Common myeloid progenitor, CD34-positive (primary cell): ENCODE measurements at regions not wholly inside any gene's neighbourhood (a gene's known extent, or its start where the extent isn't known, plus 50 kb on each side); places are given as distances from the start of the nearest gene placed in this dataset.
"Not testable (repeated sequence)": the region's sequence is repeated elsewhere in the genome, so short reads cannot be mapped to it uniquely, and the experiment has no call there.

Source experiments
- CTCF ChIA-PET: fragments of 350-600 bp; sonication (Branson Sonifier 250); formaldehyde crosslinking; loops from one replicate; lab custom pipeline; 2021; ENCODE audit warnings: antibody characterized with exemption; lab: Charles Lee
- POLR2A ChIA-PET: fragments of 350-600 bp; sonication (Branson Sonifier 250); formaldehyde crosslinking; loops from one replicate; lab custom pipeline; 2021; ENCODE audit warnings: antibody characterized with exemption; lab: Charles Lee
- DNase-seq, 3 donors: peaks; one replicate each; pipeline versions ENCODE4 v3.0.0 to v3.0.0-alpha.2; 2013
- H3K27ac ChIP-seq, 2 experiments: 1 replicate in 1 of 2; 2 replicates in 1 of 2; pipeline ENCODE4 v1.7.0; 2013; ENCODE audit warnings: inconsistent platforms in 2 of 2, low read length in 2 of 2, mild to moderate bottlenecking in 2 of 2, low read depth in 1 of 2, moderate library complexity in 1 of 2; ENCODE audit not compliant: severe bottlenecking in 2 of 2, insufficient read depth in 1 of 2, poor library complexity in 1 of 2
- H3K27me3 ChIP-seq, 5 experiments: replicated peaks in 2 of 5; 1 replicate in 3 of 5; 2 replicates in 2 of 5; pipeline versions ENCODE4 v1.6.1 to v1.7.0; 2013; ENCODE audit warnings: low read length in 4 of 5, mild to moderate bottlenecking in 2 of 5, moderate library complexity in 2 of 5, inconsistent platforms in 1 of 5; ENCODE audit not compliant: insufficient read depth in 5 of 5, control insufficient read depth in 4 of 5
- H3K36me3 ChIP-seq, 4 experiments: 1 replicate in 2 of 4; 2 replicates in 2 of 4; pipeline versions ENCODE4 v1.6.1 to v1.7.0; 2013; ENCODE audit warnings: low read length in 3 of 4, control low read depth in 1 of 4, mild to moderate bottlenecking in 1 of 4; ENCODE audit not compliant: control insufficient read depth in 4 of 4, insufficient read depth in 4 of 4
- H3K4me1 ChIP-seq, 4 experiments: 1 replicate in 3 of 4; 2 replicates in 1 of 4; pipeline versions ENCODE4 v1.6.1 to v1.7.1; 2013; ENCODE audit warnings: low read length in 3 of 4, mild to moderate bottlenecking in 3 of 4, control low read depth in 1 of 4, inconsistent platforms in 1 of 4, moderate library complexity in 1 of 4; ENCODE audit not compliant: control insufficient read depth in 4 of 4, insufficient read depth in 4 of 4; ENCODE audit errors: control extremely low read depth in 1 of 4
- H3K4me3 ChIP-seq, 7 experiments: 1 replicate in 4 of 7; 2 replicates in 3 of 7; pipeline versions ENCODE4 v1.5.1 to v1.7.0; 2013; ENCODE audit warnings: mild to moderate bottlenecking in 7 of 7, low read length in 6 of 7, moderate library complexity in 6 of 7, inconsistent platforms in 2 of 7, low read depth in 2 of 7, control low read depth in 1 of 7; ENCODE audit not compliant: insufficient read depth in 4 of 7, control insufficient read depth in 1 of 7; ENCODE audit errors: extremely low read depth in 1 of 7
- H3K9me3 ChIP-seq, 5 experiments: 1 replicate in 4 of 5; 2 replicates in 1 of 5; pipeline versions ENCODE4 v1.6.1 to v1.7.1; 2013; ENCODE audit warnings: low read length in 4 of 5, mild to moderate bottlenecking in 2 of 5, inconsistent platforms in 1 of 5, low read depth in 1 of 5, moderate library complexity in 1 of 5; ENCODE audit not compliant: control insufficient read depth in 4 of 5, insufficient read depth in 2 of 5; ENCODE audit errors: control extremely low read depth in 1 of 5
- WGBS: methylation state at CpG from one replicate; pipeline ENCODE4 v1.1.5; 2013; ENCODE audit not compliant: insufficient coverage; 5-methylcytosine and 5-hydroxymethylcytosine counted together

- Histone ChIP-seq H3K9me3 (no peaks in the 10 kb centered on the region), H3K27ac (no peak overlapping the region), H3K4me1 (peaks cover 0 to 3% (median 0%) of the 10 kb centered on the region in 4 experiments), H3K36me3 (no peaks in the 10 kb centered on the region), H3K27me3 (peaks cover 0 to 1% (median 0%) of the 10 kb centered on the region in 5 experiments), H3K4me3 (no peak overlapping the region)
- CTCF ChIA-PET: interaction anchor here (1.0 to 4.1 kb wide), 4 partner anchors 11 to 340 kb away, joined by 3 to 53 read pairs (median 5); no protein-coding TSS in a partner anchor
- WGBS: 52% methylated on average over 7 of the region's 10 CpGs
- no peak for DNase-seq
- POLR2A ChIA-PET: no interaction called here
Observed at GRCh38 chr22:22791438-22792181, 96.0 kb upstream of the IGLL5 start.

GRCh38 chr22:22792205-22792786 lies 95.3 kb upstream of the IGLL5 start:
- POLR2A ChIA-PET, H3K4me1 ChIP-seq, H3K36me3 ChIP-seq, H3K27ac ChIP-seq, H3K27me3 ChIP-seq, H3K9me3 ChIP-seq, DNase-seq, H3K4me3 ChIP-seq: not testable (repeated sequence)
- CTCF ChIA-PET: interaction anchor here (1.0 to 1.8 kb wide), 3 partner anchors 10 to 339 kb away, joined by 3 to 7 read pairs (median 3); no protein-coding TSS in a partner anchor
- 100% methylated on average over 3 of the region's 4 CpGs for WGBS

- WGBS: 83% methylated on average over 2 of the region's 2 CpGs
- H3K4me1 ChIP-seq, H3K4me3 ChIP-seq, H3K9me3 ChIP-seq, H3K27ac ChIP-seq, POLR2A ChIA-PET, H3K36me3 ChIP-seq, H3K27me3 ChIP-seq, DNase-seq: not testable (repeated sequence)
- CTCF ChIA-PET: interaction anchor here (0.8 to 2.0 kb wide), 2 partner anchors 9 to 14 kb away, joined by 3 to 7 read pairs; no protein-coding TSS in a partner anchor
Observed at GRCh38 chr22:22795639-22796038, 92.0 kb upstream of the IGLL5 start.

- WGBS: 100% methylated on average over 1 of the region's 2 CpGs
- H3K9me3 ChIP-seq: no peaks in the 10 kb centered on the region
- no peak for DNase-seq
- CTCF ChIA-PET: interaction anchor here (0.7 to 3.6 kb wide), 3 partner anchors 8 to 160 kb away, joined by 3 to 18 read pairs (median 13); no protein-coding TSS in a partner anchor
- no peak overlapping the region for H3K27ac ChIP-seq
- no peaks in the 10 kb centered on the region for H3K36me3 ChIP-seq
- POLR2A ChIA-PET: no interaction called here
- no peaks in the 10 kb centered on the region for H3K4me1 ChIP-seq
- H3K4me3 ChIP-seq: no peak overlapping the region
- peaks cover 0 to 4% (median 0%) of the 10 kb centered on the region in 5 experiments for H3K27me3 ChIP-seq
Observed at GRCh38 chr22:22796724-22797123, 90.9 kb upstream of the IGLL5 start.

- ChIA-PET POLR2A (no interaction called here), CTCF (interaction anchor here (2.8 to 3.6 kb wide), 2 partner anchors 9 to 158 kb away, joined by 13 to 18 read pairs; no protein-coding TSS in a partner anchor)
- peaks cover 0 to 3% (median 0%) of the 10 kb centered on the region in 5 experiments for H3K27me3 ChIP-seq
- no CpG with 5 or more reads among the region's 3 CpGs for WGBS
- H3K36me3 ChIP-seq: no peaks in the 10 kb centered on the region
- no peaks in the 10 kb centered on the region for H3K4me1 ChIP-seq
- H3K9me3 ChIP-seq: no peaks in the 10 kb centered on the region
- H3K27ac ChIP-seq: no peak overlapping the region
- no peak overlapping the region for H3K4me3 ChIP-seq
- no peak for DNase-seq
Observed at GRCh38 chr22:22798232-22798616, 89.4 kb upstream of the IGLL5 start.

- CTCF ChIA-PET: interaction anchor here (1.0 to 3.6 kb wide), 3 partner anchors 10 to 158 kb away, joined by 6 to 18 read pairs (median 13); no protein-coding TSS in a partner anchor
- H3K27me3 ChIP-seq: peaks cover 0 to 3% (median 0%) of the 10 kb centered on the region in 5 experiments
- H3K27ac ChIP-seq: no peak overlapping the region
- no peaks in the 10 kb centered on the region for H3K9me3 ChIP-seq
- POLR2A ChIA-PET: no interaction called here
- no peaks in the 10 kb centered on the region for H3K36me3 ChIP-seq
- H3K4me1 ChIP-seq: no peaks in the 10 kb centered on the region
- no CpG with 5 or more reads among the region's 1 CpG for WGBS
- no peak for DNase-seq
- no peak overlapping the region for H3K4me3 ChIP-seq
Observed at GRCh38 chr22:22798716-22799115, 88.9 kb upstream of the IGLL5 start.

- POLR2A ChIA-PET: no interaction called here
- Histone ChIP-seq H3K4me3 (no peak overlapping the region), H3K4me1 (no peaks in the 10 kb centered on the region), H3K36me3 (no peaks in the 10 kb centered on the region), H3K27me3 (peaks cover 0 to 3% (median 0%) of the 10 kb centered on the region in 5 experiments), H3K27ac (no peak overlapping the region), H3K9me3 (no peaks in the 10 kb centered on the region)
- CTCF ChIA-PET: interaction anchor here (1.0 to 3.6 kb wide), 3 partner anchors 11 to 85 kb away, joined by 4 to 18 read pairs (median 6); no protein-coding TSS in a partner anchor
- DNase-seq: no peak
- WGBS: 100% methylated on average over 4 of the region's 4 CpGs
Observed at GRCh38 chr22:22799561-22799960, 88.1 kb upstream of the IGLL5 start.
